HEK293 (cell line): ENCODE measurements at regions not wholly inside any gene's neighbourhood (a gene's known extent, or its start where the extent isn't known, plus 50 kb on each side); places are given as distances from the start of the nearest gene placed in this dataset.

Experiments
- CTCF ChIA-PET: fragments of 350-600 bp; formaldehyde crosslinking; extraction: SDS; loops from one replicate; lab custom pipeline; 2021; ENCODE audit warnings: antibody characterized with exemption; lab: Yijun Ruan, JAX
- POLR2A ChIA-PET: fragments of 300-600 bp; formaldehyde crosslinking; extraction: SDS; loops from one replicate; lab custom pipeline; 2020; ENCODE audit warnings: antibody characterized with exemption, inconsistent platforms; lab: Yijun Ruan, JAX
- H3K27ac ChIP-seq: fragments of 200-500 bp; sonication (Bioruptor generic); 2 replicates; pipeline ENCODE4 v1.5.1; 2014; ENCODE audit warnings: low read depth, low read length, control low read depth, inconsistent platforms; ENCODE audit errors: extremely low read depth
- H3K36me3 ChIP-seq, 2 experiments: fragments of 200-500 bp in 1 of 2; sonication (Bioruptor generic) in 1 of 2; 1 replicate in 1 of 2; 2 replicates in 1 of 2; pipeline ENCODE4 v1.5.1; 2014 to 2017; ENCODE audit warnings: inconsistent platforms in 2 of 2, low read length in 2 of 2; ENCODE audit not compliant: control insufficient read depth in 2 of 2, insufficient read depth in 1 of 2
- H3K4me1 ChIP-seq: fragments of 200-500 bp; sonication (Bioruptor generic); 2 replicates; pipeline ENCODE4 v1.5.1; 2014; ENCODE audit warnings: mild to moderate bottlenecking, low read length, inconsistent platforms; ENCODE audit not compliant: control insufficient read depth, insufficient read depth
- H3K4me3 ChIP-seq: 2 replicates; pipeline ENCODE4 v1.5.1; 2011; ENCODE audit warnings: low read depth, mild to moderate bottlenecking, control low read depth, low read length, moderate library complexity
- H3K9me3 ChIP-seq: fragments of 200-500 bp; sonication (Bioruptor generic); 2 replicates; pipeline ENCODE4 v1.5.1; 2014; ENCODE audit warnings: low read depth, low read length, inconsistent platforms; ENCODE audit not compliant: control insufficient read depth, insufficient read depth
- HOXD13 ChIP-seq: sonication (generic); formaldehyde crosslinking; IDR thresholded peaks from 2 replicates; pipeline ENCODE4 v1.8.0; 2022; ENCODE audit warnings: missing genetic modification reagents, borderline replicate concordance
- IKZF3 ChIP-seq: fragments of 450-650 bp; IDR thresholded peaks from 2 replicates; pipeline ENCODE4 v1.5.0; 2018; ENCODE audit warnings: missing biosample characterization, mild to moderate bottlenecking, missing genetic modification characterization, moderate library complexity
- KLF9 ChIP-seq: fragments of 450-650 bp; formaldehyde crosslinking; IDR thresholded peaks from 2 replicates; pipeline ENCODE4 v1.5.1; 2016; ENCODE audit warnings: missing biosample characterization, missing genetic modification characterization, low read depth
- ZBTB20 ChIP-seq: fragments of 450-650 bp; formaldehyde crosslinking; IDR thresholded peaks from 2 replicates; pipeline ENCODE4 v1.5.1; 2016; ENCODE audit warnings: missing biosample characterization, missing genetic modification characterization
- ZBTB21 ChIP-seq: fragments of 450-650 bp; formaldehyde crosslinking; IDR thresholded peaks from 2 replicates; pipeline ENCODE4 v1.5.1; 2017; ENCODE audit warnings: missing biosample characterization, missing genetic modification characterization
- ZNF133 ChIP-seq: fragments of 450-650 bp; formaldehyde crosslinking; IDR thresholded peaks from 2 replicates; pipeline ENCODE4 v1.5.1; 2016; ENCODE audit warnings: missing biosample characterization, missing genetic modification characterization
- ZNF16 ChIP-seq: fragments of 450-650 bp; formaldehyde crosslinking; IDR thresholded peaks from 2 replicates; pipeline ENCODE4 v1.5.1; 2016; ENCODE audit warnings: low read depth, missing biosample characterization, missing genetic modification characterization
- ZNF19 ChIP-seq: fragments of 450-650 bp; formaldehyde crosslinking; IDR thresholded peaks from 2 replicates; pipeline ENCODE4; 2016; ENCODE audit warnings: missing biosample characterization, missing genetic modification characterization, low read depth
- ZNF221 ChIP-seq: fragments of 450-650 bp; formaldehyde crosslinking; IDR thresholded peaks from 2 replicates; pipeline ENCODE4 v1.5.1; 2017; ENCODE audit warnings: missing biosample characterization, missing genetic modification characterization, borderline replicate concordance
- ZNF324 ChIP-seq: fragments of 450-650 bp; formaldehyde crosslinking; IDR thresholded peaks from 2 replicates; pipeline ENCODE4 v1.5.1; 2016; ENCODE audit warnings: missing biosample characterization, missing genetic modification characterization
- ZNF341 ChIP-seq: fragments of 450-650 bp; formaldehyde crosslinking; IDR thresholded peaks from 2 replicates; pipeline ENCODE4; 2016; ENCODE audit warnings: low read depth, missing biosample characterization, missing genetic modification characterization
- ZNF366 ChIP-seq: fragments of 450-650 bp; formaldehyde crosslinking; conservative IDR thresholded peaks from 2 replicates; pipeline ENCODE4 v1.5.1; 2016; ENCODE audit warnings: missing biosample characterization, missing genetic modification characterization
- ZNF391 ChIP-seq: fragments of 450-650 bp; formaldehyde crosslinking; IDR thresholded peaks from 2 replicates; pipeline ENCODE4 v1.5.1; 2016; ENCODE audit warnings: low read depth, missing biosample characterization, missing genetic modification characterization, borderline replicate concordance
- ZNF473 ChIP-seq: fragments of 450-650 bp; formaldehyde crosslinking; IDR thresholded peaks from 2 replicates; pipeline ENCODE4 v1.5.1; 2017; ENCODE audit warnings: missing biosample characterization, missing genetic modification characterization
- ZNF518A ChIP-seq: fragments of 450-650 bp; formaldehyde crosslinking; conservative IDR thresholded peaks from 2 replicates; pipeline ENCODE4 v1.5.1; 2016; ENCODE audit warnings: low read depth, missing biosample characterization, missing genetic modification characterization
- ZNF530 ChIP-seq: fragments of 450-650 bp; formaldehyde crosslinking; IDR thresholded peaks from 2 replicates; pipeline ENCODE4 v1.5.1; 2016; ENCODE audit warnings: low read depth, missing biosample characterization, missing genetic modification characterization
- ZNF571 ChIP-seq: fragments of 450-650 bp; formaldehyde crosslinking; IDR thresholded peaks from 2 replicates; pipeline ENCODE4 v1.5.0; 2017; ENCODE audit warnings: missing biosample characterization, missing genetic modification characterization
- ZNF654 ChIP-seq: fragments of 450-650 bp; formaldehyde crosslinking; IDR thresholded peaks from 2 replicates; pipeline ENCODE4 v1.5.1; 2016; ENCODE audit warnings: low read depth, missing biosample characterization, missing genetic modification characterization
- ZNF664 ChIP-seq: fragments of 450-650 bp; formaldehyde crosslinking; IDR thresholded peaks from 2 replicates; pipeline ENCODE4 v1.5.1; 2016; ENCODE audit warnings: missing biosample characterization, missing genetic modification characterization
- ZNF837 ChIP-seq: fragments of 450-650 bp; formaldehyde crosslinking; IDR thresholded peaks from 2 replicates; pipeline ENCODE4 v1.5.1; 2016; ENCODE audit warnings: missing biosample characterization, missing genetic modification characterization
- ZNF843 ChIP-seq: fragments of 450-650 bp; formaldehyde crosslinking; IDR thresholded peaks from 2 replicates; pipeline ENCODE4 v1.5.1; 2016; ENCODE audit warnings: missing biosample characterization, missing genetic modification characterization
- TF ChIP-seq, protein P1 (sequence below): fragments of 450-650 bp; formaldehyde crosslinking; IDR thresholded peaks from 2 replicates; pipeline ENCODE4 v1.5.1; 2016; ENCODE audit warnings: missing biosample characterization, missing genetic modification characterization
- TF ChIP-seq, protein P2 (sequence below): fragments of 450-650 bp; formaldehyde crosslinking; IDR thresholded peaks from 2 replicates; pipeline ENCODE4 v1.5.1; 2017; ENCODE audit warnings: missing biosample characterization, missing genetic modification characterization

- no peaks in the 10 kb centered on the region for H3K36me3 ChIP-seq
- ChIA-PET POLR2A (no interaction called here), CTCF (no interaction called here)
- no peak overlapping the region for H3K27ac ChIP-seq
- H3K4me1 ChIP-seq, result no peaks in the 10 kb centered on the region
- no peaks in the 10 kb centered on the region for H3K9me3 ChIP-seq
- no peak for TF ChIP-seq ZNF571 (tag by site-specific recombination)
- TF ChIP-seq ZNF473 (tag by site-specific recombination), result no peak
- no peak for TF ChIP-seq HOXD13 (CRISPR knock-in tag)
- no peak overlapping the region for H3K4me3 ChIP-seq
Measured at GRCh38 chr20:50389438-50389807, 120.8 kb upstream of the PTPN1 start.

GRCh38 chr20:50389808-50390684 is 120.1 kb upstream of the PTPN1 start:
- H3K4me3 ChIP-seq, result no peak overlapping the region
- no peaks in the 10 kb centered on the region for H3K4me1 ChIP-seq
- no peak for TF ChIP-seq ZNF366 (tag by site-specific recombination)
- no peak for TF ChIP-seq ZNF518A (tag by site-specific recombination)
- TF ChIP-seq ZNF19 (tag by site-specific recombination), result no peak
- no peak for TF ChIP-seq ZNF324 (tag by site-specific recombination)
- TF ChIP-seq ZNF843 (tag by site-specific recombination), result no peak
- TF ChIP-seq ZNF16 (tag by site-specific recombination), result no peak
- TF ChIP-seq ZNF133 (tag by site-specific recombination), result no peak
- no peak for TF ChIP-seq ZNF391 (tag by site-specific recombination)
- no peak for TF ChIP-seq ZNF654 (tag by site-specific recombination)
- no peak for TF ChIP-seq ZNF530 (tag by site-specific recombination)
- TF ChIP-seq ZBTB21 (tag by site-specific recombination), result no peak
- TF ChIP-seq ZNF221 (tag by site-specific recombination), result no peak
- H3K9me3 ChIP-seq, result no peaks in the 10 kb centered on the region
- POLR2A ChIA-PET, result no interaction called here
- CTCF ChIA-PET, result interaction anchor here (0.6 kb wide), 1 partner anchor 38 kb away, joined by 3 read pairs; no protein-coding TSS in a partner anchor
- H3K27ac ChIP-seq, result no peak overlapping the region
- H3K36me3 ChIP-seq, result no peaks in the 10 kb centered on the region

DNA sequence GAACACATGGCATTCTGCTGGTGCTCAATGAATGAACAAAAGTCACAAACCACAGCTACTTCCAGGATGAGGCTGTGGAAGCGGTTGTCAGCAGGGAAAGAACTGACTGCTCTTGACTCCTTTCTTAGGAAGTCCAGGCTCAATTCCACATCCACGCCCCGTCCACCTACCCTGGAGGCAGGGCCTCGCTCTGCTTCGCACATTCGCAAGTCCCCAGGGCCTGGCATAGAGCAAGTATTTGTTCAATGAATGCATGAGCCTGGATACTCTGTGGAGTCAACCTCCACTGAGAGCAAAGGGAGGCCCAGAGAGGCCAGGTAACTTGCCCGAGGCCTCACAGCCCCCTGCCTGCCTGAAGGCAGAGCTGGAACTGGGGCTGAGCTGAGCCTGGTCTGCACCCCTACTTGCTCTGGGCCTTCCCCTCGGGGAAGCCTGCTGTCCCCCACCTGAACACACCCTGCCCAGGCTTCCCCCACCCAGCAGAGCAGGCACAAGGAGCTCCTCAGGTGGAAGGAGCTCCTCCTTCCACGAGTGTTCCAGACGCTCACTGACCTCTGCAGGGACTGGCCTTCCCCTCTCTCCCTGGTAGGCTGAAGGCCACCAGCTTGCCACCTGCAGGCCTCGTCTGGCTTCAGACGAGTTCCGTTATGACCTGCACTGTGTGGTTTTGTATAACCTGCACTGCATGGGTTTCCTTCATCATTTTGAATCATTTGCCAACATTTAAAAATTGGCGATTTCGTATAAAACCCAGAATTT is 119.3 kb upstream of the PTPN1 start:
- Histone ChIP-seq H3K36me3 (no peaks in the 10 kb centered on the region), H3K4me3 (no peak overlapping the region), H3K27ac (no peak overlapping the region), H3K9me3 (no peaks in the 10 kb centered on the region), H3K4me1 (no peaks in the 10 kb centered on the region)
- CTCF ChIA-PET, result interaction anchor here (0.6 to 0.9 kb wide), 4 partner anchors 39 to 412 kb away, joined by 3 to 4 read pairs (median 3); no protein-coding TSS in a partner anchor
- POLR2A ChIA-PET, result no interaction called here
- no peak for TF ChIP-seq ZBTB20 (tag by site-specific recombination)
- TF ChIP-seq, protein P1, sequence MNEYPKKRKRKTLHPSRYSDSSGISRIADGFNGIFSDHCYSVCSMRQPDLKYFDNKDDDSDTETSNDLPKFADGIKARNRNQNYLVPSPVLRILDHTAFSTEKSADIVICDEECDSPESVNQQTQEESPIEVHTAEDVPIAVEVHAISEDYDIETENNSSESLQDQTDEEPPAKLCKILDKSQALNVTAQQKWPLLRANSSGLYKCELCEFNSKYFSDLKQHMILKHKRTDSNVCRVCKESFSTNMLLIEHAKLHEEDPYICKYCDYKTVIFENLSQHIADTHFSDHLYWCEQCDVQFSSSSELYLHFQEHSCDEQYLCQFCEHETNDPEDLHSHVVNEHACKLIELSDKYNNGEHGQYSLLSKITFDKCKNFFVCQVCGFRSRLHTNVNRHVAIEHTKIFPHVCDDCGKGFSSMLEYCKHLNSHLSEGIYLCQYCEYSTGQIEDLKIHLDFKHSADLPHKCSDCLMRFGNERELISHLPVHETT (tag by site-specific recombination), result no peak
- no peak for TF ChIP-seq ZNF664 (tag by site-specific recombination)
- no peak for TF ChIP-seq KLF9 (tag by site-specific recombination)
- TF ChIP-seq ZNF341 (tag by site-specific recombination), result no peak
- TF ChIP-seq, protein P2, sequence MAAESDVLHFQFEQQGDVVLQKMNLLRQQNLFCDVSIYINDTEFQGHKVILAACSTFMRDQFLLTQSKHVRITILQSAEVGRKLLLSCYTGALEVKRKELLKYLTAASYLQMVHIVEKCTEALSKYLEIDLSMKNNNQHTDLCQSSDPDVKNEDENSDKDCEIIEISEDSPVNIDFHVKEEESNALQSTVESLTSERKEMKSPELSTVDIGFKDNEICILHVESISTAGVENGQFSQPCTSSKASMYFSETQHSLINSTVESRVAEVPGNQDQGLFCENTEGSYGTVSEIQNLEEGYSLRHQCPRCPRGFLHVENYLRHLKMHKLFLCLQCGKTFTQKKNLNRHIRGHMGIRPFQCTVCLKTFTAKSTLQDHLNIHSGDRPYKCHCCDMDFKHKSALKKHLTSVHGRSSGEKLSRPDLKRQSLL (tag by site-specific recombination), result no peak
- TF ChIP-seq ZNF837 (tag by site-specific recombination), result no peak
- no peak for TF ChIP-seq ZNF16 (tag by site-specific recombination)
- no peak for TF ChIP-seq IKZF3 (tag by site-specific recombination)
